ENCODE measurements at regions not wholly inside any gene's neighbourhood (a gene's known extent, or its start where the extent isn't known, plus 50 kb on each side); places are given as distances from the start of the nearest gene placed in this dataset.

DNA sequence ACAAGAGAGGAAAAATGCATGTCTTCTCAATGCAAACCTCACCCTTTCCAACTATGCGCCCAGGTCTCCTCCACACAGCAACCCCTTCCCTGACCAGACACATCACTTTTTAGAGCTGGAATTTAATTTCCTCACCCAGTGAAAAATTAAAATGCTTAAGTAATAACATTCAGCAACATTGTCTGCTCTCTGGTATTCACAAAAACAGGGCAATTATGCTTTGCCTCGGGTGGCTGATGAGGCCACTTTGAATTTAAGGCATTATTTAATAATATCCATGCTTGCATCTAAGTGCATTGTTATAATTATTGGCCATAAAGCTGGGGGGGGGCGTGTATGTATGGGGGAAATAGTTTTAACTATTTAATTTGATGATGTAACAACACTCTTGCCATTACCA, 777.8 kb upstream of the NRSN1 start:
- Histone ChIP-seq H3K79me2 (ENCODE audit: low read depth) (no peaks in the 10 kb centered on the region), H3K27me3 (ENCODE audit: insufficient read depth, low read depth) (no peaks in the 10 kb centered on the region), H4K20me1 (ENCODE audit: insufficient read depth) (no peaks in the 10 kb centered on the region), H3K4me3 (no peak overlapping the region), H3K4me1 (replicated peaks; ENCODE audit: insufficient read depth) (peaks cover 26% of the 10 kb centered on the region), H3K9me3 (ENCODE audit: insufficient read depth, low read depth) (peaks cover 9% of the 10 kb centered on the region; the same call in 1 of the 2 replicates), H3K9me2 (ENCODE audit: insufficient read depth) (no peaks in the 10 kb centered on the region), H3K27ac (no peak overlapping the region), H3F3A (ENCODE audit: insufficient read depth, low read depth) (no peaks in the 10 kb centered on the region), H3K36me3 (ENCODE audit: low read depth) (no peaks in the 10 kb centered on the region), H2AFZ (no peak overlapping the region), H3K4me2 (no peak overlapping the region)
- POLR2A ChIA-PET (ENCODE audit: unreplicated experiment): no interaction called here
- DNase-seq: no peak
- CTCF ChIA-PET: no interaction called here
- no TSS peak for BruUV-seq (replicated peaks)
- TF ChIP-seq EZH2 (IDR thresholded peaks at IDR 0.05; ENCODE audit: low read depth): no peak
- TF ChIP-seq, protein P1, sequence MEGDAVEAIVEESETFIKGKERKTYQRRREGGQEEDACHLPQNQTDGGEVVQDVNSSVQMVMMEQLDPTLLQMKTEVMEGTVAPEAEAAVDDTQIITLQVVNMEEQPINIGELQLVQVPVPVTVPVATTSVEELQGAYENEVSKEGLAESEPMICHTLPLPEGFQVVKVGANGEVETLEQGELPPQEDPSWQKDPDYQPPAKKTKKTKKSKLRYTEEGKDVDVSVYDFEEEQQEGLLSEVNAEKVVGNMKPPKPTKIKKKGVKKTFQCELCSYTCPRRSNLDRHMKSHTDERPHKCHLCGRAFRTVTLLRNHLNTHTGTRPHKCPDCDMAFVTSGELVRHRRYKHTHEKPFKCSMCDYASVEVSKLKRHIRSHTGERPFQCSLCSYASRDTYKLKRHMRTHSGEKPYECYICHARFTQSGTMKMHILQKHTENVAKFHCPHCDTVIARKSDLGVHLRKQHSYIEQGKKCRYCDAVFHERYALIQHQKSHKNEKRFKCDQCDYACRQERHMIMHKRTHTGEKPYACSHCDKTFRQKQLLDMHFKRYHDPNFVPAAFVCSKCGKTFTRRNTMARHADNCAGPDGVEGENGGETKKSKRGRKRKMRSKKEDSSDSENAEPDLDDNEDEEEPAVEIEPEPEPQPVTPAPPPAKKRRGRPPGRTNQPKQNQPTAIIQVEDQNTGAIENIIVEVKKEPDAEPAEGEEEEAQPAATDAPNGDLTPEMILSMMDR (conservative IDR thresholded peaks at IDR 0.05): no peak
- intact Hi-C loops (cut with micrococcal nuclease; ENCODE audit: unreplicated experiment): no loop called here

DNA sequence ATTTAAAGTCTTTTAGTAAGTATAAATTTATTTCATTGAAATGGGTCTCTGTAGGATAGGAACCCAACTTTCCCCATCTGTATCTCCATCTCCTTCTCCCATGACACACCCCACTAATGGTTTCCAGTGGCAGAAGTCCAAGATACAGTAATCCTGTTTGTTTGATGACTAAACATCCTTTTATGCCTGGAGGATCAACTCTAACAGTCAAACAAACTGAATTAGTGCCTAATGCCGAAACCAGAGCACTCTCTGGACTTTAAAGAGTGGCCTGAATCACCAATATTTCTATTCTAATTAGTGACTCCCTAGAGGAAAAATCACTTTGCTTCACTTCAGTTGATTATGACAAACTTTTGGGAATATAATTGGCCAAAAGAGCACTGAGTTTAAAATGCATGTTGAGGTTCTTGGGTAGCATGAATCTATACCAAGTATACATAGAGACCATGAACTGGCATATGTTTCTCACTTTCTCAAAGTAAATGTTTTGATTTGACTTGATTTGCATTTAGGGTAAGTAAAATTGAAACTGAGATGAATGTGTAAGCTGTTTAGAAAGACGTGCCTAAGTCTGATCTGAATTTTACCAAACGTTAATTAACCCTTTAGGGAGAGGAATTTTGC, 776.4 kb upstream of the NRSN1 start:
- Histone ChIP-seq H3K27me3 (ENCODE audit: insufficient read depth, low read depth) (no peaks in the 10 kb centered on the region), H3F3A (ENCODE audit: insufficient read depth, low read depth) (no peaks in the 10 kb centered on the region), H2AFZ (no peak overlapping the region), H3K9me3 (ENCODE audit: insufficient read depth, low read depth) (peaks cover 9% of the 10 kb centered on the region; the same call in 1 of the 2 replicates), H4K20me1 (ENCODE audit: insufficient read depth) (no peaks in the 10 kb centered on the region), H3K4me1 (replicated peaks; ENCODE audit: insufficient read depth) (peaks cover 26% of the 10 kb centered on the region), H3K4me2 (peak overlapping the region; percentile 38), H3K9me2 (ENCODE audit: insufficient read depth) (no peaks in the 10 kb centered on the region), H3K27ac (peak overlapping the region; percentile 72), H3K4me3 (no peak overlapping the region), H3K79me2 (ENCODE audit: low read depth) (no peaks in the 10 kb centered on the region), H3K36me3 (ENCODE audit: low read depth) (no peaks in the 10 kb centered on the region; the same call in 1 of the 2 replicates)
- DNase-seq: peak; percentile 28 to 74
- TF ChIP-seq, protein P1 (conservative IDR thresholded peaks at IDR 0.05): no peak
- no peak for TF ChIP-seq EZH2 (IDR thresholded peaks at IDR 0.05; ENCODE audit: low read depth)
- no TSS peak for BruUV-seq (replicated peaks)
- POLR2A ChIA-PET (ENCODE audit: unreplicated experiment): no interaction called here
- CTCF ChIA-PET: no interaction called here
- intact Hi-C loops (cut with micrococcal nuclease; ENCODE audit: unreplicated experiment): no loop called here

DNA sequence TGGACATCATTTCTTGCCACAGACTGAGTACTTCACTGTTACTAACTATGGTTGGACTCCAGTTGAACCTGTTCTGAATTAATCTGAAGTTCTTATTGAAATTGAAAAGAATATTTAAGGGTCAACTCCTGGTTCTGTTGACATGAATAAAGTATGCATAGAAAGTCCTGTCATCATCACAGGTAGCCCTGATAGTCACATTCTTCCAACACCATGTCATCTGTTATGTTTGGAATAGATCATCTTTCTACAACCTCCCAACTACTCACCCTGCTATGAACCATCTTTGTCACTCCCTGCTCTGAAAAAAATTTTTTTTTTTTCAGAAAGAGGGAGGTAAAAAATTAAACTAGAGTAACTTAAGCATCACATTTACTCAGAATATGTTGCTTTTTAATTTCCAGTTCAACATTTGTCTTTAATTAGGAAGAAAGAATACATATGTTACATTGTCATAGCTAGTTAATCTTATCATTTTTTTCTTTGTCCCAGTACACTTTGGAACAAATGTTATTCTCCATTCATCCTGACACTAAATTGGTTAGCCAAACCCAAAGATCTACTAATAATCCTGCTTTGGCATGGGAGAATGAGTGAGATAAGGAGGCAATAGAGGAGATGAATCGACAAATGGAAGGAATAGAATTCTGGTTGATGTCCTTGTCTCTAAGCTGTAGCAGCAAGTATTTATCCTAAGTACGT, 775.1 kb upstream of the NRSN1 start:
- no peak for TF ChIP-seq EZH2 (IDR thresholded peaks at IDR 0.05; ENCODE audit: low read depth)
- TF ChIP-seq, protein P1 (conservative IDR thresholded peaks at IDR 0.05): no peak
- no peaks in the 10 kb centered on the region for H4K20me1 ChIP-seq (ENCODE audit: insufficient read depth)
- no TSS peak for BruUV-seq (replicated peaks)
- intact Hi-C loops (cut with micrococcal nuclease; ENCODE audit: unreplicated experiment): no loop called here
- H3K4me3 ChIP-seq: no peak overlapping the region
- H3K79me2 ChIP-seq (ENCODE audit: low read depth): no peaks in the 10 kb centered on the region
- no peaks in the 10 kb centered on the region; the same call in 1 of the 2 replicates for H3K36me3 ChIP-seq (ENCODE audit: low read depth)
- CTCF ChIA-PET: no interaction called here
- peak in 1 of 2 experiments; percentile 66 for DNase-seq
- H3K27ac ChIP-seq: peak overlapping the region; percentile 72
- H3K27me3 ChIP-seq (ENCODE audit: insufficient read depth, low read depth): no peaks in the 10 kb centered on the region
- no peaks in the 10 kb centered on the region for H3F3A ChIP-seq (ENCODE audit: insufficient read depth, low read depth)
- peak overlapping the region; percentile 38; the same call in 1 of the 2 replicates for H3K4me2 ChIP-seq
- POLR2A ChIA-PET (ENCODE audit: unreplicated experiment): no interaction called here
- peaks cover 9% of the 10 kb centered on the region; the same call in 1 of the 2 replicates for H3K9me3 ChIP-seq (ENCODE audit: insufficient read depth, low read depth)
- H3K9me2 ChIP-seq (ENCODE audit: insufficient read depth): no peaks in the 10 kb centered on the region
- peaks cover 26% of the 10 kb centered on the region for H3K4me1 ChIP-seq (replicated peaks; ENCODE audit: insufficient read depth)
- no peak overlapping the region for H2AFZ ChIP-seq
